ENCODE measurements at regions not wholly inside any gene's neighbourhood (a gene's known extent, or its start where the extent isn't known, plus 50 kb on each side); places are given as distances from the start of the nearest gene placed in this dataset.

- Histone ChIP-seq H3K9me3 (ENCODE audit: low read length) (no peaks in the 10 kb centered on the region), H3K27ac (ENCODE audit: low read length) (no peak overlapping the region), H3K4me2 (ENCODE audit: low read depth, low read length, poor library complexity, severe bottlenecking) (no peak overlapping the region), H3K4me1 (ENCODE audit: low read length) (no peaks in the 10 kb centered on the region), H3K36me3 (ENCODE audit: insufficient read depth, low read length) (no peaks in the 10 kb centered on the region), H3K4me3 (ENCODE audit: low read length) (no peak overlapping the region), H4K20me1 (ENCODE audit: insufficient read depth, low read depth, low read length) (no peaks in the 10 kb centered on the region), H3K9me2 (replicated peaks; ENCODE audit: insufficient read depth, low read length) (no peaks in the 10 kb centered on the region), H3K9ac (ENCODE audit: low read length) (no peak overlapping the region), H3K27me3 (ENCODE audit: low read length) (no peaks in the 10 kb centered on the region), H3K79me2 (ENCODE audit: low read length) (no peaks in the 10 kb centered on the region), H2AFZ (ENCODE audit: low read length) (no peak overlapping the region)
- DNase-seq = peak; percentile 80
These were observed 51.0 kb upstream of the TFAP2A start for GRCh38 chr6:10465629-10466499.
